ENCODE measurements at regions not wholly inside any gene's neighbourhood (a gene's known extent, or its start where the extent isn't known, plus 50 kb on each side); places are given as distances from the start of the nearest gene placed in this dataset.

GRCh38 chr21:14688412-14688811 is 142.3 kb upstream of the SAMSN1 start:
- TF ChIP-seq CTCF (IDR thresholded peaks at IDR 0.05; ENCODE audit: insufficient read depth, low read depth, low read length) (no peak), EZH2 (IDR thresholded peaks at IDR 0.05; ENCODE audit: insufficient read depth, low read length) (no peak)

Measured in astrocyte (in vitro differentiated cells and primary cell).